ENCODE measurements at regions not wholly inside any gene's neighbourhood (a gene's known extent, or its start where the extent isn't known, plus 50 kb on each side); places are given as distances from the start of the nearest gene placed in this dataset.

DNA sequence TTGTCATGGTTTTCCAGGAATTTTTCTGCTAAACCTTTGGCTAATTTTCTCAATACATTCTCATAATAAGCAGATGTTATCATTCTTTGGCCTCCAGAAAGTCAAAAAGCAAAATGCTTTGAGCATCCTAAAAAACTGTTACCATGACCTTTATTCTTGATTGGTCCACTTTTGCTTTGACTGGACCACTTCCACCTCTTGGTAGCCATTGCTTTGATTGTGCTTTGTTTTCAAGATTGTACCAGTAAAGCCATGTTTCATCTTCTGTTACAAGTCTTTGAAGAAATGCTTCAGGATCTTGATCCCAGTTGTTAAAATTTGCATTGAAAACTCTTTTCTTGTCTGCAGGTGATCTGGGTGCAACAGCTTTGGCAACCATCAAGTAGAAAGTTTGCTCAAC is 180.1 kb downstream of the DUSP6 start:
- Histone ChIP-seq H3K27ac (ENCODE audit: low read depth in 2 of 2, low read length in 1 of 2) (no peak overlapping the region), H3K36me3 (replicated peaks in 1 of 2; ENCODE audit: control insufficient read depth in 1 of 2, insufficient read depth in 2 of 2, low read length in 1 of 2) (no peaks in the 10 kb centered on the region), H3K9me3 (no peaks in the 10 kb centered on the region), H3K9me2 (no peaks in the 10 kb centered on the region), H3F3A (replicated peaks; ENCODE audit: insufficient read depth) (no peaks in the 10 kb centered on the region), H3K4me3 (ENCODE audit: low read depth in 2 of 2, low read length in 1 of 2) (no peak overlapping the region), H4K20me1 (ENCODE audit: insufficient read depth) (no peaks in the 10 kb centered on the region), H3K4me2 (no peak overlapping the region), H3K4me1 (ENCODE audit: control insufficient read depth in 1 of 2, insufficient read depth in 2 of 2, low read depth in 1 of 2, low read length in 1 of 2) (no peaks in the 10 kb centered on the region), H3K27me3 (ENCODE audit: insufficient read depth) (no peaks in the 10 kb centered on the region), H2AFZ (ENCODE audit: low read depth) (no peak overlapping the region), H3K79me2 (ENCODE audit: insufficient read depth) (no peaks in the 10 kb centered on the region), H3K9ac (no peak overlapping the region)
- no peak for DNase-seq
- POLR2A ChIA-PET: no interaction called here
- TF ChIP-seq TAF1 (IDR thresholded peaks at IDR 0.05; ENCODE audit: borderline replicate concordance, low read depth, low read length): no peak
- TF ChIP-seq, protein P1, sequence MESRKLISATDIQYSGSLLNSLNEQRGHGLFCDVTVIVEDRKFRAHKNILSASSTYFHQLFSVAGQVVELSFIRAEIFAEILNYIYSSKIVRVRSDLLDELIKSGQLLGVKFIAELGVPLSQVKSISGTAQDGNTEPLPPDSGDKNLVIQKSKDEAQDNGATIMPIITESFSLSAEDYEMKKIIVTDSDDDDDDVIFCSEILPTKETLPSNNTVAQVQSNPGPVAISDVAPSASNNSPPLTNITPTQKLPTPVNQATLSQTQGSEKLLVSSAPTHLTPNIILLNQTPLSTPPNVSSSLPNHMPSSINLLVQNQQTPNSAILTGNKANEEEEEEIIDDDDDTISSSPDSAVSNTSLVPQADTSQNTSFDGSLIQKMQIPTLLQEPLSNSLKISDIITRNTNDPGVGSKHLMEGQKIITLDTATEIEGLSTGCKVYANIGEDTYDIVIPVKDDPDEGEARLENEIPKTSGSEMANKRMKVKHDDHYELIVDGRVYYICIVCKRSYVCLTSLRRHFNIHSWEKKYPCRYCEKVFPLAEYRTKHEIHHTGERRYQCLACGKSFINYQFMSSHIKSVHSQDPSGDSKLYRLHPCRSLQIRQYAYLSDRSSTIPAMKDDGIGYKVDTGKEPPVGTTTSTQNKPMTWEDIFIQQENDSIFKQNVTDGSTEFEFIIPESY (IDR thresholded peaks at IDR 0.05; ENCODE audit: borderline replicate concordance, low read depth): no peak
- no peak for TF ChIP-seq GABPA (IDR thresholded peaks at IDR 0.05; ENCODE audit: low read depth)
- TF ChIP-seq FOXJ3 (CRISPR knock-in tag; IDR thresholded peaks at IDR 0.05): no peak
- TF ChIP-seq, protein P2, sequence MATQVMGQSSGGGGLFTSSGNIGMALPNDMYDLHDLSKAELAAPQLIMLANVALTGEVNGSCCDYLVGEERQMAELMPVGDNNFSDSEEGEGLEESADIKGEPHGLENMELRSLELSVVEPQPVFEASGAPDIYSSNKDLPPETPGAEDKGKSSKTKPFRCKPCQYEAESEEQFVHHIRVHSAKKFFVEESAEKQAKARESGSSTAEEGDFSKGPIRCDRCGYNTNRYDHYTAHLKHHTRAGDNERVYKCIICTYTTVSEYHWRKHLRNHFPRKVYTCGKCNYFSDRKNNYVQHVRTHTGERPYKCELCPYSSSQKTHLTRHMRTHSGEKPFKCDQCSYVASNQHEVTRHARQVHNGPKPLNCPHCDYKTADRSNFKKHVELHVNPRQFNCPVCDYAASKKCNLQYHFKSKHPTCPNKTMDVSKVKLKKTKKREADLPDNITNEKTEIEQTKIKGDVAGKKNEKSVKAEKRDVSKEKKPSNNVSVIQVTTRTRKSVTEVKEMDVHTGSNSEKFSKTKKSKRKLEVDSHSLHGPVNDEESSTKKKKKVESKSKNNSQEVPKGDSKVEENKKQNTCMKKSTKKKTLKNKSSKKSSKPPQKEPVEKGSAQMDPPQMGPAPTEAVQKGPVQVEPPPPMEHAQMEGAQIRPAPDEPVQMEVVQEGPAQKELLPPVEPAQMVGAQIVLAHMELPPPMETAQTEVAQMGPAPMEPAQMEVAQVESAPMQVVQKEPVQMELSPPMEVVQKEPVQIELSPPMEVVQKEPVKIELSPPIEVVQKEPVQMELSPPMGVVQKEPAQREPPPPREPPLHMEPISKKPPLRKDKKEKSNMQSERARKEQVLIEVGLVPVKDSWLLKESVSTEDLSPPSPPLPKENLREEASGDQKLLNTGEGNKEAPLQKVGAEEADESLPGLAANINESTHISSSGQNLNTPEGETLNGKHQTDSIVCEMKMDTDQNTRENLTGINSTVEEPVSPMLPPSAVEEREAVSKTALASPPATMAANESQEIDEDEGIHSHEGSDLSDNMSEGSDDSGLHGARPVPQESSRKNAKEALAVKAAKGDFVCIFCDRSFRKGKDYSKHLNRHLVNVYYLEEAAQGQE (IDR thresholded peaks at IDR 0.05; ENCODE audit: low read depth, low read length): no peak
- no peak for TF ChIP-seq EP300 (IDR thresholded peaks at IDR 0.05; ENCODE audit: borderline replicate concordance in 1 of 2, low read depth in 1 of 2, low read length in 1 of 2)
- TF ChIP-seq, protein P3, sequence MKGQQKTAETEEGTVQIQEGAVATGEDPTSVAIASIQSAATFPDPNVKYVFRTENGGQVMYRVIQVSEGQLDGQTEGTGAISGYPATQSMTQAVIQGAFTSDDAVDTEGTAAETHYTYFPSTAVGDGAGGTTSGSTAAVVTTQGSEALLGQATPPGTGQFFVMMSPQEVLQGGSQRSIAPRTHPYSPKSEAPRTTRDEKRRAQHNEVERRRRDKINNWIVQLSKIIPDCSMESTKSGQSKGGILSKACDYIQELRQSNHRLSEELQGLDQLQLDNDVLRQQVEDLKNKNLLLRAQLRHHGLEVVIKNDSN (IDR thresholded peaks at IDR 0.05; ENCODE audit: borderline replicate concordance, low read depth): no peak
- TF ChIP-seq, protein P4, sequence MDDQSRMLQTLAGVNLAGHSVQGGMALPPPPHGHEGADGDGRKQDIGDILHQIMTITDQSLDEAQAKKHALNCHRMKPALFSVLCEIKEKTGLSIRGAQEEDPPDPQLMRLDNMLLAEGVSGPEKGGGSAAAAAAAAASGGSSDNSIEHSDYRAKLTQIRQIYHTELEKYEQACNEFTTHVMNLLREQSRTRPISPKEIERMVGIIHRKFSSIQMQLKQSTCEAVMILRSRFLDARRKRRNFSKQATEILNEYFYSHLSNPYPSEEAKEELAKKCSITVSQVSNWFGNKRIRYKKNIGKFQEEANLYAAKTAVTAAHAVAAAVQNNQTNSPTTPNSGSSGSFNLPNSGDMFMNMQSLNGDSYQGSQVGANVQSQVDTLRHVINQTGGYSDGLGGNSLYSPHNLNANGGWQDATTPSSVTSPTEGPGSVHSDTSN (IDR thresholded peaks at IDR 0.05): no peak
- no peak for TF ChIP-seq FOXM1 (IDR thresholded peaks at IDR 0.05; ENCODE audit: low read depth)
- TF ChIP-seq RFX5 (IDR thresholded peaks at IDR 0.05; ENCODE audit: low read length): no peak
- TF ChIP-seq SMC3 (IDR thresholded peaks at IDR 0.05; ENCODE audit: low read depth, low read length): no peak
- TF ChIP-seq, protein P5, sequence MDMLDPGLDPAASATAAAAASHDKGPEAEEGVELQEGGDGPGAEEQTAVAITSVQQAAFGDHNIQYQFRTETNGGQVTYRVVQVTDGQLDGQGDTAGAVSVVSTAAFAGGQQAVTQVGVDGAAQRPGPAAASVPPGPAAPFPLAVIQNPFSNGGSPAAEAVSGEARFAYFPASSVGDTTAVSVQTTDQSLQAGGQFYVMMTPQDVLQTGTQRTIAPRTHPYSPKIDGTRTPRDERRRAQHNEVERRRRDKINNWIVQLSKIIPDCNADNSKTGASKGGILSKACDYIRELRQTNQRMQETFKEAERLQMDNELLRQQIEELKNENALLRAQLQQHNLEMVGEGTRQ (IDR thresholded peaks at IDR 0.05; ENCODE audit: borderline replicate concordance, low read depth, low read length): no peak
- TF ChIP-seq CHD2 (IDR thresholded peaks at IDR 0.05; ENCODE audit: low read length, partially characterized antibody): no peak
- no peak for TF ChIP-seq JUND (IDR thresholded peaks at IDR 0.05)
- TF ChIP-seq, protein P6, sequence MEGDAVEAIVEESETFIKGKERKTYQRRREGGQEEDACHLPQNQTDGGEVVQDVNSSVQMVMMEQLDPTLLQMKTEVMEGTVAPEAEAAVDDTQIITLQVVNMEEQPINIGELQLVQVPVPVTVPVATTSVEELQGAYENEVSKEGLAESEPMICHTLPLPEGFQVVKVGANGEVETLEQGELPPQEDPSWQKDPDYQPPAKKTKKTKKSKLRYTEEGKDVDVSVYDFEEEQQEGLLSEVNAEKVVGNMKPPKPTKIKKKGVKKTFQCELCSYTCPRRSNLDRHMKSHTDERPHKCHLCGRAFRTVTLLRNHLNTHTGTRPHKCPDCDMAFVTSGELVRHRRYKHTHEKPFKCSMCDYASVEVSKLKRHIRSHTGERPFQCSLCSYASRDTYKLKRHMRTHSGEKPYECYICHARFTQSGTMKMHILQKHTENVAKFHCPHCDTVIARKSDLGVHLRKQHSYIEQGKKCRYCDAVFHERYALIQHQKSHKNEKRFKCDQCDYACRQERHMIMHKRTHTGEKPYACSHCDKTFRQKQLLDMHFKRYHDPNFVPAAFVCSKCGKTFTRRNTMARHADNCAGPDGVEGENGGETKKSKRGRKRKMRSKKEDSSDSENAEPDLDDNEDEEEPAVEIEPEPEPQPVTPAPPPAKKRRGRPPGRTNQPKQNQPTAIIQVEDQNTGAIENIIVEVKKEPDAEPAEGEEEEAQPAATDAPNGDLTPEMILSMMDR (IDR thresholded peaks at IDR 0.05): no peak
- TF ChIP-seq NFIC (IDR thresholded peaks at IDR 0.05; ENCODE audit: borderline replicate concordance): no peak
- no peak for TF ChIP-seq POLR2AphosphoS5 (IDR thresholded peaks at IDR 0.05; ENCODE audit: low read depth, low read length)
- CTCF ChIA-PET: interaction anchor here (1.1 kb wide), 1 partner anchor 10 kb away, joined by 3 read pairs; no protein-coding TSS in a partner anchor
